HG03159 (cell line): ENCODE measurements at regions not wholly inside any gene's neighbourhood (a gene's known extent, or its start where the extent isn't known, plus 50 kb on each side); places are given as distances from the start of the nearest gene placed in this dataset.

ENCODE experiments used
- ATAC-seq: cut with Tn5 transposase; IDR thresholded peaks from one replicate; pipeline ENCODE4 v1.9.1; 2021; ENCODE audit warnings: mild to moderate bottlenecking, moderate library complexity; ENCODE audit not compliant: unreplicated experiment

DNA sequence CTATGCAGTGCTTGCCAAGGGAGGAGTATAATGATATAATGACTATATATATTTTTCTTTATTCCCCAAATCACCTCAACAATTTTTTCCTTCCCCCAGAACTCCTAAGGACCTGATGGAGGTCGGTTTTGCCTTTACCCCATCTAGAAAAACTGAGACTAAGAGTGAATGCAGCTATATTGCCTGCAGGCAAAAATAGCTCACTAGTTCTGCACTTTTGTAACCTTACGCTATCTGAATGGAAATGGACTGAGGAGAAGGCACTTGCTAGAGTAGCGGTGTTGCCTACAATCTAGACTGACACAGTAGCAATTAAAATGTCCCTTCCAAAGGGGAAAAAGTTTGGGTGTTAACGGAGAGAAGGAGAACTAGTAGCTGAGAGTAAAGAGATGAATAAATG, 379.5 kb upstream of the SEMA6D start:
- ATAC-seq, result no peak

GRCh38 chr15:47338771-47339170, 378.5 kb upstream of the SEMA6D start:
- ATAC-seq, result no peak

- no peak for ATAC-seq
Measured at GRCh38 chr15:47339800-47340570, 377.3 kb upstream of the SEMA6D start.

GRCh38 chr15:47340571-47340920, 376.8 kb upstream of the SEMA6D start:
- no peak for ATAC-seq

DNA sequence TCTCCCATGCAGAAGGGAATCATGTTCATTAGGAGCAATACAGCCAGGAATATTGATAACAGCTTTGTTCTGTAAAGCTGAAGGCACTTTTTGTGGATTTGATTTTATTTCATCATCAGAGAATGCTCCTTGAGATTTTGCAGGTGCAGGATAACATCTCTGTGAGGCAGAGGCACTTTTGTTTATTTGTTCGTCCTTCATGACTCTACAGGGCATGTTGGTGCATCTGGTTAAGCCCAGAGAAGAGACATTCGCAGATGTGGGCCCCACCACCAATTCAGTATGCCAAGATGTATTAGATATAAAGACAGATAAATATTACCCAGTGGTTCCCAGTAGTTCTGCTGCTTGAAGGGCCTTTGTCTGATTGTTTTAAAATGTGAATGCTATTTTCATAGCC, 368.1 kb upstream of the SEMA6D start:
- ATAC-seq, result no peak

DNA sequence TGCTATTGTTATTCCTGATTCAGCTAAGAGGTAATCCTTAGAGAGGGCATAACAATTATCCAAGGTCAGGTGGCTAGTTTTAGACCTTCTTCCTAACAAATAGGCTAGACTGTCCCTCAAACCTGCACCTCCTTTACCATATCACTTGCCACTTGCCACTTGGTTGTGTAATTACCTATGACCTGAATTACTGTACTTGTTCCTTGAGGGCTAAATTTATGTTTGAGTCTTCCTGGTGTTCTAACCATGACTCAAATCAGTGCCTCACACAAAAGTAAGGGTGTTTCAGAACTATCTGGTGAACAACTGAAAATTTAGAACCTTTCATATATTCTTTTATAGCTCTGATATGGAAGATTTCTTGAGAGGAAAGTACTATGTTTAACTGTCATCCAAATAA, 365.8 kb upstream of the SEMA6D start:
- no peak for ATAC-seq

GRCh38 chr15:47352217-47352616, 365.1 kb upstream of the SEMA6D start:
- no peak for ATAC-seq

DNA sequence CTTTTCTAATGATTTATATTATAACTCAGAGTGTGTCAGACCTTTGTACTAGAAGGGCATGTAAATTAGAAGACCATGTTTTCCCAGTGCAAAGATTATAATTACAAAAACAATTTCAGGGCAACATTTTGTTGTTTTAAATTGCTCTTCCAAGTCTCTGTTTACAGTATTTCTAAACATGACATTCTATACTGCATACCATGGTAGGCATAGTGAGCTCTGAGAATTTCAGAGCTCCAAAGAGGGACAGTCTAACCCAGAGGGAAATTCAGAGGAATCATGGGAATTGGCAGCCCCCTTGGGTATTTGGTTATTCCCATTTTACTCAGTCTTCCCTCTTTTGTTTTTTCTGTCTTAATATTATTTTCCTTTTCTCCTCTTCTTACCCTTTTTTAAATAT, 361.5 kb upstream of the SEMA6D start:
- ATAC-seq, result no peak

DNA sequence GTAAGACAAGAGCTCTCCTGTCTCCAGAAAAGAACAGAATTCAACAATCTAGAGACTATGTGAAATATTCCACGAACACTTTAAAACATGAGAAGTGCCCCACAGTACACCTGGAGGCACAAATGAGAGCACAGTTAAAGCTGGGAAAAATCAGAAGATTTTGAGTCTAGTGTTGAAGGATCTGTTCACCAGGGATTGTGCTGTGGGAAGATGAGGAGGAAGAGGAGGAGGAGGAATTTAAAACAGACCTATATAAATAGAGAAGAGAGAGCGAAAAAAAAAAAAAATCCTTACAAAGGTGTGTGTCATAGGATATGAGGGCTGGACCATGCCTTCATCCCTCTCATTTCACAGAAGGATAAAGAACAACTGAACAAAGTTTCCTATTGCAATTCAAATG, 361.0 kb upstream of the SEMA6D start:
- no peak for ATAC-seq

DNA sequence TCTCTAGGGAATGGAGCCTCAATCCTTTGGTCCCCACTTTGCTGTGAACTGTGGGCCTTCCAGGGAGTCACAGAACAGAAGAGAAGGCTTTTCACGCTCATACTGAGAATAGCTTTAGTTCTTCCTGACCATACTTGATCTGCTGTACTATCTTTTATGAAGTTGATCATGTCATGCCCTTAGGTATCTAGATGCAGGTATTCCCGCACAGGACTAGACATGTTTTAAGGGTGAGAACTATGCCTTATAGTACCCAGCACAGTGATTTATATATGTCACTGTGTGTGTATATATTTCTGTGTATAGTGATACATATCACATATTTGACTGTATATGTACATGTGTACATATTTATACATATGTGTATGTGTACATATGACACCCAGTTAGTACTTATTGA, 358.4 kb upstream of the SEMA6D start:
- ATAC-seq, result no peak

DNA sequence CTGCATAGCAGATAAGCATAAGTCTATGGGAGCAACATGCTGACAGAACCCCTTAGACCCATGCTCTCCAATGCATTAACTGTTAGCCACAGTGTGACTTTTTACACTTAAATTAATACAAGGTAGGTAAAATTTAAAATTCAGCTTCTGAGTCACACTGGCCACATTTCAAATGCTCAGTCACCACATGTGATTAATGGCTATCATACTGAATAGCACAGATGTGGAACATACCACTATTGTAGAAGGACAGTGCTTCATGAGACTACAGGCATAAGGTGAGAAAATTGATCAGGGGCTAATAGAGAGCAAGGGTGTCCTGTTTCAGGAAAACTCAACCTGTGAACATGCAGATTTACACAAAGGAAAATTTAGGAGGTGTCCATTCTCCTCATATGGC, 357.0 kb upstream of the SEMA6D start:
- ATAC-seq, result no peak

GRCh38 chr15:47362118-47362905, 355.0 kb upstream of the SEMA6D start:
- ATAC-seq, result no peak

DNA sequence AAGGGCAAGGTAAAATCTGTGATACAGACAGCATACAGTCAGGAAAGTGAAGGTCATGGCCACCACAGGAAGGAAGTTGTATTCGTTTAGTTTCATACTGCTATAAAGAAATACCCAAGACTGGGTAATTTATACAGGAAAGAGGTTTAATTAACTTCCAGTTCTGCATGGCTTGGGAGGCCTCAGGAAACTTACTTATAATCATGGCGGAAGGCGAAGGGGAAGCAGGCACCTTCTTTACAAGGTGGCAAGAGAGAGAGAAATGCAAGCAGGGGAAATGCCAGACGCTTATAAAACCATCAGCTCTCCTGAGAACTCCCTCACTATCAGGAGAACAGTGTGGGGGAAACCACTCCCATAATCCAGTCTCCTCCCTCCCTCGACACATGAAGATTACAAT, 353.7 kb upstream of the SEMA6D start:
- no peak for ATAC-seq

- no peak for ATAC-seq
Measured at GRCh38 chr15:47364230-47365141, 352.8 kb upstream of the SEMA6D start.

DNA sequence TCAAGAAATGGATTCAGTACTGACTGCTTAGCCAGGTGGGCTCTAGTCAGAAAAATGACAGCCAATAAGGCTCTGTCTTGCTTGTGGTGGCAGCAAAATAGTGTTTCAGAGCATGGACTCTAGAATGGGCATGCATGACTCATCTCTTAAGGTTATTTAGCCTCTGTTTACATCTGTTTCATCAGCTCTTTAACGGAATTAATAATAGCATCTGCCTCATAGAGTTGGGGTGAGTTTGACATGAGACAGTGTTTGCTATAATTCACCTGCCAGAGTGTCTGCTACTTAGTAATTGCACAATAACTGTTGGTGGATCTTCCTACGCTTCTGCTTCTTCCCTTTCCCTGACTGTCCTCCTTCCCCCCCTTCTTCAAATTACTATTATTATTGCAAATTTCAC, 350.4 kb upstream of the SEMA6D start:
- ATAC-seq, result no peak

DNA sequence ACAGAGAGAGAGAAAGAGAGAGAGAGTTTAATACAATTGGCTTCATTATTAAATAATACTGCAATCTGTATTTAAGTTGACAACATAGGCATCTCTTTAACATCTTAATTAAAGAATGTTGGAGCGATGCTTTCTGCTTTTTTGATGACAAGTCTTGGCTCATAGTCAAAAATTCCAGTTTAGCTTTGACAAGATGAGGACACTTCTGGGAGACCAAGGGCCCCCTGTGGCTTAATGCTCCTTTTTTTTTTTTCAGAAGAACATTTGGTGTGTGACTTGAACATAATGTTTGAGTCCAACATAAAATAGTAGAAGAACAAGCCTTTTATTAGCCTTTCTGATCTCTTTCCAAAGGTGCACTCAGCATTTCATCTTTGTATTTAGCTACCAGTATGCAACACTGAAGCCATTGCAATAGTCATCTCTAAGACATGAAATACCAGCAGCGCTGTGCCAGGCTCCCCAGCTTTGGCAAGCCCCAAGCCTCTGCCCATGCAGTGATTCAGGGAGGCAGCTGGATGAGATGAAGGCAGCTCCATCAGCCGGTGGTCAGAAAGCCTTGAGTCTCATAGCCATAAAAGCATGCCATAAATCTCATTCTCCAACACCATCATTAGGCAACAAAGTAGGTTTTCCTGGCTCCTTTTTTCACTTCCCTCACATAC, 349.4 kb upstream of the SEMA6D start:
- no peak for ATAC-seq

- ATAC-seq, result no peak
Measured at GRCh38 chr15:47371939-47372338, 345.4 kb upstream of the SEMA6D start.

DNA sequence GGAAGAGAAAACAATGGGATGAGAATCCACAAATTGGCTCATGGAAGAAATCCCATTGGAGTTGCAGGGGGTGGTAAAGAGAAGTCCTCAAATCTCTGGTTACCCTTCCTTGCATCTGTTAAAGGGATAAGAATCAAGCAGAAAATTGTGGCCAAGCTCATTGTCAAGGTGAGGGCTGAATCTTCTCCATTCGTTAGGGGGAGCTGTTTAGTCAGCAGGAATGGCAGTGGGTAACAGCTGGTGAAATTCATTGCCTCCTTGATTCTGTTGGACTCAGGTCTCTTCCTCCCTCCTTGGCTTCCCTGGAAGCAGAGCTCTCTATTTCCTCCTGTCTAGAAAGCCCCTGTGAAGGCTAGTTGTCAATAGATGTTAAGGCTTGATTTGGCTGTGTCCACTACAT, 343.1 kb upstream of the SEMA6D start:
- no peak for ATAC-seq

DNA sequence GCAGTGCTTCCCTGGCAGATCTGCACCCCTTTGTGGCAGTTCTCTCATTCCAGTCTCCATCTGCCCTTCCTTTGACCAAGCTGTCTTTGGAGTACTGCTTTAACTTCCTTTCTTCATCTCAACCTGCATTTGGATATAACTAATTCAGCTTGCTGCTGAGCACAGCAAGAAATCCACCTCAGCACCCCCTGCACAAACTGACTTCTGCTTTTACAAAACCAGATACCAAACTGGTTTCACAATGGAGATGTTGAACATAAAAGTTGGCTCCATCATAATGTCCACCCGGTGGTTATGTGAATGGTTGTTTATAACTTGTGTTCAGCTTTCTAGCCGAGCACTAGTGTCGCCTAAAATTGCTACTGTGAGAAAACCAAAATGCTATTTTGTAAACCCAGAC, 341.1 kb upstream of the SEMA6D start:
- no peak for ATAC-seq

- ATAC-seq, result no peak
Measured at GRCh38 chr15:47377465-47377864, 339.8 kb upstream of the SEMA6D start.

DNA sequence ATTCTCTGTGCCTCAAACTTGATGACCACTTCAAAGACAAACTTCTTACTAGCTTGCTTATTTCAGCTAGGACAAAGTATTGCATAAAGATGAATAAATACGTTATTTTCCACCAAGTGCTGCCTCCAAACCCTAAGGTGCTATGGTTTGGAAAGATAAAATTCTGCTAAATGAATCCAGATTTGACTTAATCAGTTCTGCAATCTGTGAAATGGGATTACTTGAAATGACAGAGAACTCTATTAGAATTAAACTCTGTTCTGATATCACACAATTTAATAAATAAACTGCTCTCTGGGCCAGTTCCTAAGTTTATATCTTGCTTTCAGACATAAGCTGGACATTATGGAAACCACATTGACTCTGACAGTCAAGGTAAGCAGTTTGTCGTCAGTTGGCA, 338.8 kb upstream of the SEMA6D start:
- ATAC-seq, result no peak
